Activated T-cell treated with anti-CD3 and anti-CD28 coated beads, Interleukin-2, amount 50 U/mL, for 4 hours (primary cell): ENCODE measurements at regions not wholly inside any gene's neighbourhood (a gene's known extent, or its start where the extent isn't known, plus 50 kb on each side); places are given as distances from the start of the nearest gene placed in this dataset.

ENCODE experiments used
- ATAC-seq, 2 donors: fragments of 200-7000 bp; cut with Tn5 transposase; one replicate each; pipeline ENCODE4 v1.10.0; 2021
- DNase-seq: peaks from one replicate; pipeline ENCODE4 v3.0.0-alpha.2; 2020
- H3K27me3 Mint-ChIP-seq: one replicate; pipeline ENCODE4 v1.8.0; 2021; ENCODE audit warnings: low read depth, mixed read lengths
- H3K36me3 Mint-ChIP-seq: one replicate; pipeline ENCODE4 v1.8.0; 2022; ENCODE audit warnings: mixed read lengths; ENCODE audit not compliant: insufficient read depth
- H3K4me1 Mint-ChIP-seq: one replicate; pipeline ENCODE4 v1.8.0; 2021; ENCODE audit warnings: low read depth, mixed read lengths
- H3K4me3 Mint-ChIP-seq: one replicate; pipeline ENCODE4 v1.8.0; 2021; ENCODE audit warnings: mild to moderate bottlenecking, moderate library complexity, mixed read lengths
- H3K9me3 Mint-ChIP-seq: one replicate; pipeline ENCODE4 v1.8.0; 2021; ENCODE audit warnings: mixed read lengths

- ATAC-seq = no peak
- DNase-seq = no peak
- Mint-ChIP-seq H3K36me3 (no peaks in the 10 kb centered on the region), H3K4me1 (no peaks in the 10 kb centered on the region), H3K9me3 (no peaks in the 10 kb centered on the region), H3K27me3 (peaks cover 6% of the 10 kb centered on the region), H3K4me3 (no peak overlapping the region)
These were observed 445.1 kb downstream of the SIPA1L2 start for GRCh38 chr1:232184561-232185530.

DNA sequence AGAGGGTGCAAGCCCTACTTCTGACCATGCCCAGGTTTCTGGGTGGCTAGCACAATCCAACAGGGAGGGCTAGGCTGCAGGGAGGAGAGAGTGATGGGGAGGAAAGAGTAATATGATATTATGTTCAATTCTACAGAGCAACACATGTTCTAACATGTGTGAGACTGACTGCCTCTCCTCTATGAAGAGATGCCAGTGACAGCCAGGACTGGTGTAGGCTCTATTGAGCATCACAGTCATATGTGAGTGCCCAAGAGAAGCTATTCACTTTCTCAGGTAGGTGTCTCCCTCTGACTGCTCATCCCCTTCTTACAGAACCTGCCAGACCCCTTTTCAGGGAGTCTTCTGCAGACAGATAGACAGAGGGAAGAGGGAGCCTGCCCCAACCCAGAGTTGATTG, 446.1 kb downstream of the SIPA1L2 start:
- no peak for DNase-seq
- no peak overlapping the region for H3K4me3 Mint-ChIP-seq

DNA sequence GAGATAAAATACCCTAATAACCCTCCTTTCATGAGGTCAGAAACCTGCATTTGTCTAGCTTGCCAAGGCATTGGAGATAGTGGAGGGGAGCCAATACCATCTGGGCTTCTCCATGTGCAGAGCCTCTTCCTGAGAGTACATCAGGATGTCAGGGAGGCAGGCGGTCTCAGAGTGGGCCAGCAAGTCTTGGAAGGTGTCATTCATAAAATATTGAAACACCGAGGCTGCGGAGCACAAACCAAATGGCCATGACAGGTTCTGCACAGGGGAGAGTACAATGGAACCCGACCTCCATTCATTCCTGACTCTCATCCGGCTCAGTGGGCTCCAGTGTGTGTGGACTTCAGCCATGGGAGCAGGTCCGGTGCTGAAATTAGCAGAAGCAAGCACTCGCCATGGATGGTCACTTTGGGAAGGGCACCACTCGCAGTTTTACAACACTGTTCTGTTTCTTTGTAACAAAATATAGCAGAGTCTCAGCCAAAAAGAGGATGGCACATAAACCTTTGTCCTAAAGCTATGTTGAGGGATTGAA, 446.6 kb downstream of the SIPA1L2 start:
- Mint-ChIP-seq H3K27me3 (peaks cover 6% of the 10 kb centered on the region), H3K9me3 (no peaks in the 10 kb centered on the region), H3K36me3 (no peaks in the 10 kb centered on the region), H3K4me3 (no peak overlapping the region), H3K4me1 (no peaks in the 10 kb centered on the region)
- no peak for ATAC-seq
- no peak for DNase-seq

More for the DNA sequence above, 446.1 kb downstream of the SIPA1L2 start:
- Mint-ChIP-seq H3K27me3 (peaks cover 6% of the 10 kb centered on the region), H3K4me1 (no peaks in the 10 kb centered on the region), H3K36me3 (no peaks in the 10 kb centered on the region), H3K9me3 (no peaks in the 10 kb centered on the region)
- no peak for ATAC-seq

GRCh38 chr1:232182236-232182635, 447.7 kb downstream of the SIPA1L2 start:
- Mint-ChIP-seq H3K4me1 (no peaks in the 10 kb centered on the region), H3K27me3 (peaks cover 6% of the 10 kb centered on the region), H3K9me3 (no peaks in the 10 kb centered on the region), H3K36me3 (no peaks in the 10 kb centered on the region), H3K4me3 (no peak overlapping the region)
- ATAC-seq (no peak), DNase-seq (no peak)

GRCh38 chr1:232180779-232181136, 449.2 kb downstream of the SIPA1L2 start:
- no peak for DNase-seq
- H3K9me3 Mint-ChIP-seq = no peaks in the 10 kb centered on the region
- no peaks in the 10 kb centered on the region for H3K4me1 Mint-ChIP-seq
- no peak overlapping the region for H3K4me3 Mint-ChIP-seq
- no peak for ATAC-seq
- peaks cover 6% of the 10 kb centered on the region for H3K27me3 Mint-ChIP-seq
- no peaks in the 10 kb centered on the region for H3K36me3 Mint-ChIP-seq

GRCh38 chr1:232179896-232180778, 449.8 kb downstream of the SIPA1L2 start:
- Mint-ChIP-seq H3K4me3 (no peak overlapping the region), H3K27me3 (peaks cover 6% of the 10 kb centered on the region), H3K9me3 (no peaks in the 10 kb centered on the region), H3K36me3 (no peaks in the 10 kb centered on the region), H3K4me1 (no peaks in the 10 kb centered on the region)
- DNase-seq = no peak
- no peak for ATAC-seq

- DNase-seq = no peak
- H3K27me3 Mint-ChIP-seq = peaks cover 5% of the 10 kb centered on the region
- no peaks in the 10 kb centered on the region for H3K36me3 Mint-ChIP-seq
- H3K4me1 Mint-ChIP-seq = no peaks in the 10 kb centered on the region
- no peaks in the 10 kb centered on the region for H3K9me3 Mint-ChIP-seq
- H3K4me3 Mint-ChIP-seq = no peak overlapping the region
- no peak for ATAC-seq
These were observed 451.7 kb downstream of the SIPA1L2 start for GRCh38 chr1:232178191-232178590.

DNA sequence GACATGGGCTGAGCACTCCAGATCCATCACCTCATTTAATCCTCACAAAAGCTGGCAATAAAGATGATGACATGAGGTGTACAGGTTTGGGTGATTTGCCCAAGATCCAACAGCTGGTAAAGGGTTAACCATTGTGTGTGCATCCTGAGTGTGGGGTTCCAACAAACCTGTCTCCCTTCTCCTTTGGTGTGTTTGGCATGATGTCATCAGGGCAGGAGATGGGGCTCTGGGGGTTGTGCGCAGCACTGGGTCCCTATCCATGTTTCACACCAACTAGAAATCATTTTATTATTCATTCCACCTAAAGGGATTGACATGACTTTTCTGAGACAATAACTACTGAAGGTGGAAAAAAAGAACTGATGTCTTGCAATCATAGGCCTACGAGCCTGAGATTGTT, 452.5 kb downstream of the SIPA1L2 start:
- DNase-seq (no peak), ATAC-seq (no peak)
- Mint-ChIP-seq H3K4me3 (no peak overlapping the region), H3K4me1 (no peaks in the 10 kb centered on the region), H3K36me3 (no peaks in the 10 kb centered on the region), H3K9me3 (no peaks in the 10 kb centered on the region), H3K27me3 (peaks cover 5% of the 10 kb centered on the region)

- Mint-ChIP-seq H3K36me3 (no peaks in the 10 kb centered on the region), H3K9me3 (no peaks in the 10 kb centered on the region), H3K4me3 (no peak overlapping the region), H3K27me3 (peaks cover 5% of the 10 kb centered on the region), H3K4me1 (no peaks in the 10 kb centered on the region)
- DNase-seq (no peak), ATAC-seq (no peak)
These were observed 453.7 kb downstream of the SIPA1L2 start for GRCh38 chr1:232176222-232176621.

DNA sequence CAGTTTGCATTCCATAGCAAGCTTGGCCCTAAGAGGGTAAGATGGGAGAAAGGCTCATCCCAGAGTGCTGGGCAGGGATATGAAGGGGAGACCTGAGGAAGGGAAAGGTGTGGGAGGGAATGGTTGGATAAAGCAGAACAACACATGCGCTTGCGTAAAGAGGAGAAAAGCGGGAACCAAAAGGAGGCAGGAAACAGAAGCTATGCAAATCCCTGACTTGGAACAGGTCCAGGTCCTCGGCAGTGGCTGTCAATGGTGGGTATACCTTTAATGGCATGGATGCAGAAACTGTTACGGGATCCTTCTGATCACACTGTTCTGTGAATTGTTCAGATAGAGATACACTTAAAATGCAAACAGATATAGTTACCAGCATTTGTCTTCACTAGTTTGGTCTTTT, 455.6 kb downstream of the SIPA1L2 start:
- Mint-ChIP-seq H3K9me3 (no peaks in the 10 kb centered on the region), H3K36me3 (no peaks in the 10 kb centered on the region), H3K27me3 (peaks cover 2% of the 10 kb centered on the region), H3K4me3 (no peak overlapping the region), H3K4me1 (no peaks in the 10 kb centered on the region)
- no peak for ATAC-seq
- DNase-seq = no peak

- Mint-ChIP-seq H3K9me3 (no peaks in the 10 kb centered on the region), H3K4me3 (no peak overlapping the region), H3K4me1 (no peaks in the 10 kb centered on the region), H3K36me3 (no peaks in the 10 kb centered on the region), H3K27me3 (peaks cover 2% of the 10 kb centered on the region)
- ATAC-seq (no peak), DNase-seq (no peak)
These were observed 457.4 kb downstream of the SIPA1L2 start for GRCh38 chr1:232172563-232172962.

- Mint-ChIP-seq H3K36me3 (no peaks in the 10 kb centered on the region), H3K9me3 (peaks cover 6% of the 10 kb centered on the region), H3K4me1 (no peaks in the 10 kb centered on the region), H3K27me3 (peaks cover 5% of the 10 kb centered on the region), H3K4me3 (no peak overlapping the region)
- ATAC-seq = no peak
- DNase-seq = no peak
These were observed 459.0 kb downstream of the SIPA1L2 start for GRCh38 chr1:232170909-232171308.

GRCh38 chr1:232169436-232169835, 460.5 kb downstream of the SIPA1L2 start:
- H3K9me3 Mint-ChIP-seq = peaks cover 9% of the 10 kb centered on the region
- H3K36me3 Mint-ChIP-seq = no peaks in the 10 kb centered on the region
- no peak for ATAC-seq
- peaks cover 5% of the 10 kb centered on the region for H3K27me3 Mint-ChIP-seq
- no peak for DNase-seq
- no peaks in the 10 kb centered on the region for H3K4me1 Mint-ChIP-seq
- H3K4me3 Mint-ChIP-seq = no peak overlapping the region

DNA sequence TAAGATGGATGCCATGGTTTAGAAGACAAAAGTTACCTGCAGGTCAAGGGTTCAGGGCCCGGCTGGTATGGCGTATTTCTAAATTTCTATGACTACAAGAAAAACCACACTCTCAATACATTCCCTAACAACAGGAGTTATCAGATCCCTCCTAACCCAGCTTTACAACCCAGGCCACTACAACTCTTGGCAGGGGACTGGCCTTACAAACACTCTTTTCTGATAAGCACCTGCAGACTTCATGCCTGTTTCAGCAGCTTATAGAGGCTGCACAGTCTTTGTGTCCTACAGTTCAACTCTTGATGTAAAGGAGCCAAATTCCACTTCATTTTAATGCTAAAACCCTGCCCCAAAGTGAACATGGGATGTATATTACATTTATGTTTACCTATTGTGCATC, 461.4 kb downstream of the SIPA1L2 start:
- H3K4me3 Mint-ChIP-seq = no peak overlapping the region
- H3K36me3 Mint-ChIP-seq = no peaks in the 10 kb centered on the region
- peaks cover 3% of the 10 kb centered on the region for H3K27me3 Mint-ChIP-seq
- H3K9me3 Mint-ChIP-seq = peaks cover 9% of the 10 kb centered on the region
- no peaks in the 10 kb centered on the region for H3K4me1 Mint-ChIP-seq
- DNase-seq (no peak), ATAC-seq (no peak)
